ENCODE measurements at regions not wholly inside any gene's neighbourhood (a gene's known extent, or its start where the extent isn't known, plus 50 kb on each side); places are given as distances from the start of the nearest gene placed in this dataset.

DNA sequence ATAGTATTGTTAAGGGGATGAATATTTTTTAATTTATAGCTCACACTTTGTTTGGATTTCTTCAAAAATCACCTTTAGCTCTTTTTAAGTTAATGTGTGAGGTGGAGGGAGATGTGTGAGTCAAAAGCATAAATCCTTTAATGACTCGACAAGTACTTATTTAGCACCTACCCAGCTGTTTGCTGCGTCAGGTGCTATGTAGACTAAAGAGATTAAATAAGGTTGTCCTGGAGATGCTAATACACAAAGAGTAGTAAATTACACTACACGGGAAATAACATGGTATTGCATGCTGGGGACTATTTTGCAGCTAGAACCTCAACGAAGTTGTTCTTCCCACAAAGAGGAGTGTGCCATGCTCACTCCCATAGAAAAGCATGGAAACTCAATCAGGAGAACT, 583.3 kb upstream of the TENM4 start:
- TF ChIP-seq, protein P1, sequence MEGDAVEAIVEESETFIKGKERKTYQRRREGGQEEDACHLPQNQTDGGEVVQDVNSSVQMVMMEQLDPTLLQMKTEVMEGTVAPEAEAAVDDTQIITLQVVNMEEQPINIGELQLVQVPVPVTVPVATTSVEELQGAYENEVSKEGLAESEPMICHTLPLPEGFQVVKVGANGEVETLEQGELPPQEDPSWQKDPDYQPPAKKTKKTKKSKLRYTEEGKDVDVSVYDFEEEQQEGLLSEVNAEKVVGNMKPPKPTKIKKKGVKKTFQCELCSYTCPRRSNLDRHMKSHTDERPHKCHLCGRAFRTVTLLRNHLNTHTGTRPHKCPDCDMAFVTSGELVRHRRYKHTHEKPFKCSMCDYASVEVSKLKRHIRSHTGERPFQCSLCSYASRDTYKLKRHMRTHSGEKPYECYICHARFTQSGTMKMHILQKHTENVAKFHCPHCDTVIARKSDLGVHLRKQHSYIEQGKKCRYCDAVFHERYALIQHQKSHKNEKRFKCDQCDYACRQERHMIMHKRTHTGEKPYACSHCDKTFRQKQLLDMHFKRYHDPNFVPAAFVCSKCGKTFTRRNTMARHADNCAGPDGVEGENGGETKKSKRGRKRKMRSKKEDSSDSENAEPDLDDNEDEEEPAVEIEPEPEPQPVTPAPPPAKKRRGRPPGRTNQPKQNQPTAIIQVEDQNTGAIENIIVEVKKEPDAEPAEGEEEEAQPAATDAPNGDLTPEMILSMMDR (IDR thresholded peaks at IDR 0.05) = no peak
- TF ChIP-seq POLR2A (IDR thresholded peaks at IDR 0.05) = no peak
